ENCODE measurements at regions not wholly inside any gene's neighbourhood (a gene's known extent, or its start where the extent isn't known, plus 50 kb on each side); places are given as distances from the start of the nearest gene placed in this dataset.

DNA sequence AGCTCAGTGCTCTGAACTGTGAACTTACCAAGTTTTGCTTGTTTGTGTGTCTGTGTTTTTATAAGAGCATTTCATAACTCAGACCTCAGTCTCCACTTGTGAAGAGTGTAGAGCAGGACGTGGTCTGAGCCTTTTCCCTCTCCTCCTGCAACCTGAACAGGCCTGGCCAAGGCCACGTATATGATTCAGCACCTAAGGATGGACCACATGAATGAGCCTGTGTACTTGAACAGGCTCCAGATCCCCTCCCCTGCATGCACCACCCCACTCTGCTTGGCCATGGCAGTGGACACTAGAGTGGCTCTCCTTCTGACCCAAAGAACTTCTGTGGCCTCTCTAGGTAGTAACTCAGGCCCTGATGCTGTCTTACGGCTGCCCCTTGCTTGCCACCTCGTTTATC, 125.9 kb upstream of the FSTL4 start:
- no peak for DNase-seq (ENCODE audit: low read depth)

DNA sequence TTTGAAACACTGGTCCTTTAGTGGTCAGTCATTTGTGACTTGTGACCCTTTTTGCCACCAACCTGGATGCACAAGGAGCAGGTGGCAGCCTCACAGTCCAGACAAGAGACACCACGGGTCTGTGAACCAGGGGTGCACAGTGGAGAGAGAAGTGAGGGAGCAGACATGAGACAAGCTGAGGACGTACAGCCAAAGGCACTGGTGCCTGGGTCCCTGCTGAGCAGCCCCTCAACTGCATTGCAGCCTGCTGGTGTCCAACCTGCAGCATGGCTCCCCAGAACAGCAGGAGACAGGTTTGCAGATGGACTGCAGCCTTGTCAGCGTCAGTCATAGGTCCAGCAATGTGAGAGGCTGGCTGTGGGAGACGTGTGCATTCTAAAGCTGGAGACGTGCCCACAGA, 124.2 kb upstream of the FSTL4 start:
- no peak for DNase-seq (ENCODE audit: low read depth)

DNA sequence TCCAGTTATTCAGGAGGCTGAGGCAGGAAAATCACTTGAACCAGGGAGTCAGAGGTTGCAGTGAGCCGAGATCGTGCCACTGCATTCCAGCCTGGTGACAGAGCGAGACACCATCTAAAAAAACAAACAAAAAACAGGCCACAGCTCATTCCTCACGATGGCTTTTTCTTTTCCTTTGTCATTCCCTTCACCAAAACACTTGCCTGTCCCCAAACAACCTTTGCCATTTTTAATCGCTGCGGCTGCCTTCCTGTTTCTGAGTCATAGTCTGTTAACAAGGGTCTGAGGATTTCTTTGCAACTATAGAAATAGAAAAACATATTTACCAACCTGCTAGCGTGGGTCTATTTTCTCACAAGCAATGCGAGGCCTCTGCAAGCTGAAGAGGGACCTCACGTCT, 123.0 kb upstream of the FSTL4 start:
- peak; percentile 64 for DNase-seq (ENCODE audit: low read depth)

DNA sequence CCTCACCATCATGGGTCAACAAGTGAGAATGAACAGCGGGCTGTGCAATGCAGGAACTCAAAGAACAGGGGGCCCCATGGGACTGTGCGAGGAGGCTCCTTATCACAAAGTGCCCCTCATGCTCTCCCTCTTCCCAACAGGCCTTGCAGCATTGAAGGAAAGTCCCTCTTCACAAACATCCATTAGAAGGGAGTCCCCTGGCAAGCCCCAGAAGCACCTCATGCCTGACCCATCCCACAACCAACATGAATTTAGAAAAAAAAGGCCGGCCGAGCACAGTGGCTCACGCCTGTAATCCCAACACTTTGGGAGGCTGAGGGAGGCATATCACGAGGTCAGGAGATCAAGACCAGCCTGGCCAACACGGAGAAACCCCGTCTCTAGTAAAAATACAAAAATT, 122.6 kb upstream of the FSTL4 start:
- DNase-seq (ENCODE audit: low read depth), result no peak

DNA sequence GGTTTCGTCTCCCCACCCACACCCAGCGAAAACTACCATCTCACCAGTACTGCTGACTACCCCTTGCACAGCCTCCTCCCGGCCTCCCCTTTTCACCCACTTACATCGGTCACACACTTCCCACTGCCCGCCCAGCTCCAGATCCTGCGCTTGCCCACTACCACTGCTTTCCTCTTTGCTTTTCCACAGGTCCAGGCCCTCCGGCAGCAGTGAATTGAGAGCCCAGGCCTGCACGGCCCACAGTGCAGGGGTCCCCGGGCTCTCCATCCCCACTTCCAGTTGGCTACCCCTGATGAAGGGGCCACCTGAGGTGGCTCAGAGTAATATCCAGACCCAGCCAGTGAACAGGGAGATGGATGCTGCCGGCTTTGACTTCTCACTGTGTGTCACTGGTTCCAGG, 120.2 kb upstream of the FSTL4 start:
- no peak for DNase-seq (ENCODE audit: low read depth)

DNA sequence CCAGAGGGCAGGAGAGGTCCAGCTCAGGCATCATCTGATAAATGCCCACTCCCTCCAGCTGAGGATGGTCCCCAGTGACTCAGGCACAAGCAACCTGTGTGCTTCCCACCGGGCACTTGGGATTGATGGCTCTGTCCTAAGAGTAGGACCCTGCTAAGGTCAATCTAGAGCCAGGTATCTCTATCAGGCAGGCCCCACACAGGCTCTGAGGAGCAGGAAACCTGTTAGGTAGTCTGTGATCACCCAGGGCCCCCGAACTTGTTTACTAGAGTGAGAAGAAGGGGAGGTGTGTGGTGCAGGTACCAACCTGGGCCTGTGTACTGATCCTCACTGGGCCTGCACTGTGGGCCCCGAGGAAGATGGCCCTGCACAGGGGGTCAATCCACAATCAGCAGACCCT, 119.6 kb upstream of the FSTL4 start:
- no peak for DNase-seq (ENCODE audit: low read depth)

DNA sequence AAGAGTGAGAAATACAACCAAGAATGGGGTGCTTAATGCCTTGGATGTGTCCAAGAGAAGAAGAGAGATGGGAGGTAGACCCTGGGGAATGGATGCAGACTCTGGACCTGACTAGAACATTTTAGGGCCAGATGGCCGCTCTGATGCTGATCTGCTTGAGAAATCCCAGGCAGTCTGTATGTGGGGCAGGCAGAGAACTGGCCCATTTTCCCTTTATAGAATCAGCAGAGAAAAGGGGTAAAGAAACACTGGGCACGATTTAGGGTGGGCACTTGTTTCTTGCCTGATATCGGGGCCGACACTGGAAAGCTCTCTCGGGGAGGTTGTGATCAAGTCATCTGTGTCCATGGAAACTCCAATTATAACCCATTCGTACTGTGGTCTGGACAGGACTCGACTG, 118.5 kb upstream of the FSTL4 start:
- DNase-seq (ENCODE audit: low read depth), result no peak

DNA sequence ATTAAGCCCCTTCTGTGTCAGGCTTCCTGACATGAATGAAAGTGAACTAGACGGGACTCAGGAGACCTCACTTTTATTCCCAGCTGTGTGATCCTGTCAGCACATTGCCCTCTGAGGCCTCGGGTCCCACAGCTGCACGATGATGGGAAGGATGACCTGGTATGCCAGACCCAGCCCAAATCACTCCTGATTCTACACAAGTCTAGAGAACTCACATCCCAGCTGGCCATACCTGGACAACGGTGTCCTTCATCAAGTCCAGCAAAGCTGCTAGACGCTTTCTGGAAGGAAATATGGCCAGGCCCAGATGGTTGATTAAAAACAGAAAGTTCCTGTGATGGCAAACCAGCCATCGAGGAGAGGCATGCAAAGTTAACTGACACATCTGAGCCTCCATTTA, 118.0 kb upstream of the FSTL4 start:
- no peak for DNase-seq (ENCODE audit: low read depth)

DNA sequence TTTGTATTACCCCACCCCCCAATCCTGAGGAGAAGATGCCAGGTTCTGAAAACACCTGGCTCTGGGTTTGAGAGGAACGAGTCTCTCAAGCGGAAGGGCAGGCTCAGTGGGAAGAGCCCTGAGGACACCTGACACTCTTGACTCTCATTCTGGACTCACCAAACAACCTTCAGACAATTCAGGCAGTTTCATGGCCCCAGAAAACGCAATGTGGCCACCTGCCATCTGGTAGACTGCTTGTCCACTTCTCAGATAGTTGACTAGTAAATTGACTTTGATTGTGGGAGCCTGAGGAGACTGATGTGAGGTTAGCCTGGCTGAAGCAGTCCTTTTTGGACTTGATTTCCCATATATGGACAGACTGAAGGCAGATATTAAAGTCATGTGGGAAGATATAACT, 117.5 kb upstream of the FSTL4 start:
- DNase-seq (ENCODE audit: low read depth), result no peak

DNA sequence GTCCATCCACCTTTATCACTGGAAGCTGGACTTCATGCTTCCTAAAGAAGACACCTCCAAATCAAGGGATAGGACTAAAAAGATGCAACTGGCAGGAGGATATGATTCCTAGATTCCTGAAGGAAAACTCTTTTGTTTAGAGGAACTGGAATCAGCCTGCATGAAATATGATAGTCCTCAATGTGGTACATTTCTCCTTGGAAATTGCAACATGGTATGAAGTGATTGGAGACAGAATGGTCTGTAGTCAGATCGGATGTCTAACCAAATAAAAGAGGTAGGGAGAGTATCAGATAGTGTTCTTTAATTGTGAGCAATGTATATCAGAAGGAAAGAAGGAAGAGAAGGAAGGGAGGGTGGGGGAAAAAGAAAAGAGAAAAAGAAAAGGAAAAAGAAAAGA, 116.1 kb upstream of the FSTL4 start:
- DNase-seq (ENCODE audit: low read depth), result no peak

DNA sequence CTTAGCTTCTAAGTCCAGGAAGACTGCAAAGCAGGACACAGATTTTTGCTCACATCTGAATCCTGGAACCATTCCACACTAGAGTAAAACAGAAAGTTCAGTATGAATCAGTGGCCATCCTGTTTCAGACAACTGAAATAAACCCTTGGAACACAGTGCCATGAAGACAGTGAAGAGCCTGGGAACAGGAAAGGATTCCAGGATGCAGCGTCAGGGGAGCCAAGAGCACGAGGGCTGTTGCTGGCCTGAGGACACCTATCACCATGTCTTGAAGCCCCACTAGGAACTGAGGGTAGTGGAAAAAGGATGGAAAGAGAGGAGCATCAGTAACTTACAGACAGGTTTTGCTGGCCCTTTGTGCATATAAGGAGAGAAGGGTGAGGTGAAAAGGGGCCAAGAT, 115.3 kb upstream of the FSTL4 start:
- no peak for DNase-seq (ENCODE audit: low read depth)

DNA sequence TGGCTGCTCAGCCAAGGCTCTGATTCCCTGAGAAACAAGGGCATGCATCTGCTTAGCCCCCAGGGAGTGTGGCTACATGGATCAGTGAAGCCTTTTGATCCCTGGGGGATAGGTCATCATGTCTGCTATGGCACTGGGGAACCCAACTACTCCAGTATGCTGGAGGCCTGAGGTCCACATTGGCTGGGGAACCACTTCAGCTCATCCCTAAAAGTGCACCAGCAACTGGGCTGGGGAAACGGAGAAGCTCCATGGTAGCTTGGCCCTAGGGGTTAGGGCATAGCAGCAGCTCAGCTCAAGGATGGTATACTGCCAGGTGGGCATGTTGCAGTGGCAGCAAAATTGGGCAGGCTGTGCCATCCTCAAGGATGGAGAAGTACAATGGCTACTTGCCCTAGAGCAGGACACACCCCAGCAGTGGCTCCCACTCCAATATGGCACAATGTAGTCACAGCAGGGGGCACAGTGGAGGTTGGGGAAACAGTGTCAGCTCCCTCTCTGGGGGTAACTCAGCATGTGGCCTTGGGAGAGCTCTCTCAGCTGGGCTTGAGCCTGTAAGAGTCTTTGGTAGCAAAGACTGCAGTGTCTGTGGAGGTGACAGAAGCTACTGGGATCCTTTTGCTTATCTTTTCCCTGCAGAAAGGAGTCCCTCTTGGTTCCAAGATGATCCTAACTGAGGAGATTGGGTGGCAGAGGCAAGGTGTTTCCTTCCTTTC, 111.5 kb upstream of the FSTL4 start:
- no peak for DNase-seq (ENCODE audit: low read depth)

DNA sequence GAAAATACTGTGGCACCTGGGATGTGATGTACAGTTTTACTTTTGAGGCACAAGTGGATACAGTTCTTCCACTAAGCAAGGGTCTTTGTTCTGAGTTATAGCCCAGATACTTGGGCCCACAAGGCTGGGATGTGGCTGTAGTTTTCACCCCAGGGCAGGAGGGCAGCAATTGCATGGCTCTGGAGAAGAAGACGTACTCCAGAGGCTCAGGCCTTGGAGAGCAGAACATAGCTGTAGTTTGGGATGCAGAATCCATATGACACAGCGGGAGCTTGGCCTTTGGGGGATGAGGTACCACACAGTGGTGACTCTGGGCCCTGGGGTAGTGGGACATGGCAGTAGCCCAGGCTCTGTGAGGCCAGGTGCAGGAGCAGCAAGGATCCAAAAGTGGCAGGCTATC, 110.8 kb upstream of the FSTL4 start:
- no peak for DNase-seq (ENCODE audit: low read depth)

DNA sequence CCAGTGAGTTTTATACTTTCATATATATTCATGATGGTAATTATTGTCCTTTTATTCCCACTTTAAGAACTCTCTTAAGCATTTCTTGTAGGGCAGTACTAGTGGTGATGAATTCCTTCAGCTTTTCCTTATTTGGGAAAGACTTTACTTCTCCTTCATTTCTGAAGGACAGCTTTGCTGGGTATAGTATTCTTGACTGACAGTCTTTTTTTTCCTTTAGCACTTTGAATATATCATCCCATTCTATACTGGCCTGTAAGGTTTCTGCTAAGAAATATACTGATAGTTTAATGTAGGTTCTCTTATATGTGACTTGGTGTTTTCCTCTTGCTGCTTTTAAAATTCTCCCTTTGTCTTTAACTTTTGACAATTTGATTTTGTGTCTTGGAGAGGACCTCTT, 109.0 kb upstream of the FSTL4 start:
- no peak for DNase-seq (ENCODE audit: low read depth)

DNA sequence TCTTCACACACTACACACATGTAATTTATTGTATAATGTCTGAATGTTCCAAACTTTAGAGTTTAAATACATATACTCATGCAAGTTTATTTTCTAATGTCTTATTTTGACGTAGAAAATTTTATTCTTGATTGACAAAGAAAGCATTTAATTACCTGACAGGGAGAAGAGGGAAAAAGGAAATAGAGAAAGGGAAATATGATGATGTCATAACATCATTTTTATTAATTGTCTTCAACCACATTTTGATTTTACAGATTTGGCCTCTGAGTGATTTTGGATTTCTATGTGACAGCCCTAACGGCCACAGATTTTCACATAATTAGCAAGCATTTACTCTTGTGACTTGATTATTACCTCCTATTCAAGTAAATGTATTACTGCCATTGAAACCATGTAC, 106.1 kb upstream of the FSTL4 start:
- DNase-seq (ENCODE audit: low read depth), result no peak

DNA sequence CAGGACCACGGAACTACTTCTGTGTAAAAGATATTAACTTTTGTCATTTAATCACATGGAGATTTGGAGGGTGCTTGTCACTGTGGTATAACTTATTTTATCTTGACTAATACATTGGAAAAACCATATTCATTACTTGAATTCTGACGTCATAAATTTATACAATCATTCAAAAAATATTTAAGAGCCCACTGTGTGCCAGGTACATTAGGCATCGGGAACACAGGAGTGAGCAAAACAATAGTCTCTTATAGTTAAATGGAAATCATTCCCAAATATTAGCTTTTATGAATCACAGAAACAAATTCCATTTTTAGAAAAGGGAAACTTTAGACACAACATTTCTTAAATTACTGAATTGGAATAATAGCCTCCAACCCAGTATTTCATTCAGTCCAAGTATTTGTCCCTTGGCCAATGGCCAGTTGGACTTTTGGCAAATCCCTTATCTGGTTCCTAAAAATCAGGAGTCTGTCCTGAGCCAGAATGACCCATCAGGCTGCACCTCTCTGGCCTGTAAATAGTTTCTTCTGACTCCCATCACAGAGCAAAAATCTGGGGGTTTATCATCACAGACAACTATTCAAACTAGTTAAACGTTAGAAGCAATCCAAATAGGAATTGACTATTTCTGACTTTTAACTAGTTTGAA, 104.3 kb upstream of the FSTL4 start:
- DNase-seq (ENCODE audit: low read depth), result no peak

DNA sequence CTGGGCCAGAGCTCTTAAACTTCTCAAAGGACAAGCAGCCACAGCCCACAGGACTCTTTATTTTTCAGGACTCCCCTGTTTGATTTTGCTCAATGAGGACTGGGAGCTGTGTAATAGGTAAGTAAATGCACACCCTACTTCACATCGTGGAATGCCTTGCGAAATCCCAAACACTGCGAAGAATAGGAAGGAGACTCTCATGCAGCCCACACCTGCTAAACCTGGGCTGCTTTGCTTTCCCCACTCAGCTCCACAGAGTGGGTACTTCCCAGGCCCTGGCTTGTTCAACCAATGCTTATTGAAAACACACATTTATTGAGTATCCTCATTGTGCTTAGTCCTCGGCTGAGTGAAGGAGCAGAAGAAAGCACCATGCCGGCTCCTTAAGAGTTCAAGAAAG, 103.3 kb upstream of the FSTL4 start:
- DNase-seq (ENCODE audit: low read depth), result no peak

DNA sequence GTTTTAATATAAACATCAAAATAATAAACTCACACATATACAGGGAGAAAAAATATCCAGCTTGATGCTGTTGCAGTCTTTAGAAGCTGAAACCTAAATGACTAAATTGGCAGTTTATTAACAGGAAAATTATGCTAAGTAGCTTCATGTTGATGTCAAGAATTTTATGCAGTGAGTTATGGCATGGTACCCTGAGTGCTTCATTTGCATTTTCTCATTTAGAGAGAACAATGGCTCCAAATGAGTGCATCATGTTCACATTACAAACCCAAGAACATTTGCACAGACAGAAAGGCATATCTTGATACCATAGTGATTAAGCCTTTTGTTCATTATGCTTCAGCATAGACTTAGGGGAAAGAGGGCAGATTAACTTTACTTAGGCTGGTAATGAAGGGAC, 102.9 kb upstream of the FSTL4 start:
- no peak for DNase-seq (ENCODE audit: low read depth)

DNA sequence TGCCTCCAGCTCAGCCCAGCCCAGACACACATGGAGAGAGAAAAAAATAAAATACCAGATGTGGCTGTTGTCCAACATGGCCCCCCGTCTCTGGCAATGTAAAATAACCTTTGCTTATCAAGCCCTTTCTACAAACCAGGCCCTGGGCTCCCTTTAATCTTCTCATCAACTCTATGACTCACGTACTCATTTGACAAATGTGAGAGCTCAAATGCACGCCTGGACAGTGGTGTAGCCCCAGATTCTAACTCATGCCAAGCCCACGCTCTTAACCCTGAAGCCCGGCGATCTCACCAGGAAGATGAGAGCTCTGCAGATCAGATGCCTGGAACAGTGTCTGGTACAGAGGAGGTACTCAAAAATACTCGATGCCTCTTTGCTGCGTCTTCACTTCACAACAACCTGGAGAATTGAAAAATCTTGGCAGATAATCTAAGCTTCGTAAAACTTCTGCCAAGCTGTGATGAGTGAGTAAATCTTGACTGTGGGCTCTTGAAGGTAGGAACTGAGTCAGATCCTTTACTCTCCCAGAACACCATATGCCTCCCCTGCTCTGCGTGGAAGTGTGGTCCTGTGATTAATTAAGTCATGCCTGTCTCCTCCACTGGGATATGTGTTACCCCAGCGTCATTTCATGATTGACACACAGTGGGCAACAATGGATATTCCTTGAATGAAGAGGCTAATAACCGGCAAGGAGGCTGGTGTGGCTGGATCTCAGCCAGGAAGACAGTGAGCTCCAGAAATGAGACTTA, 102.0 kb upstream of the FSTL4 start:
- peak; percentile 17 for DNase-seq (ENCODE audit: low read depth)

DNA sequence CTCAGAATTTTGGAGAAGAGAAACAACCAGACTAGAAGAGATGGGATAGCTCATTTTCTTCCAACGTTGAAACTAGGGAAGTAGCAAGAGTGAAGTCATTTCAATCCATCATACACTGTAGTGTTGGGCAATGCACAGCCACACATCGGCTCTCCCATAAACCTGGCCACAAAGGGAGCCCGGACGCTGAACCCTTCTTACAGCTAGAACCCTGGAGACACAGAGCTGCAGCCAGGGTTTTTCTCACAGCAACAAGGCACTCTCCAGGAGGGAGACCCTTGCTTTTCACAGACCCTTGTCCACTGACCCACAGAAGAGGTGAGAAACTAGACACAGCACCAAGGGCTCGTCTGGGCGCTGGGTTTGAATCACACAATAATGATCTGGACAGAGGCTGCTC, 101.4 kb upstream of the FSTL4 start:
- DNase-seq (ENCODE audit: low read depth), result no peak

DNA sequence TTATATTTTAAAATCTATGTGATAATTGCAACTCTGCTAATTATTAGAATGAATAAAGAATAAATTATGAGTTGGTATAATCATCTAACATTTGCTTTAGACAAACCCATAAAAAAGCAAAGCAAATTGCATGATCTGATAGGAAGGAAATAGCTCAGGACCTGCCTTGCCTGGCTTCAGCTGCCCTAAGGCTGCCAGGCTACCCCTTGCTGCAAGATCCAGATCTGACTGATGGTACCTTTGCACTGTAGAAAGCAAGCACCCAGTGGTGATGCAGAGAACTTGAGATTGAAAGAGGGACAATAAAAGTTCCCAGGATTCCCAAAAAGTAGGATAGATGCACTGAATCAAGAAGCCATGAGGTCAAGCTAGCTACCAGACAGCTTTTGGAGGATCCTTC, 100.9 kb upstream of the FSTL4 start:
- no peak for DNase-seq (ENCODE audit: low read depth)

DNA sequence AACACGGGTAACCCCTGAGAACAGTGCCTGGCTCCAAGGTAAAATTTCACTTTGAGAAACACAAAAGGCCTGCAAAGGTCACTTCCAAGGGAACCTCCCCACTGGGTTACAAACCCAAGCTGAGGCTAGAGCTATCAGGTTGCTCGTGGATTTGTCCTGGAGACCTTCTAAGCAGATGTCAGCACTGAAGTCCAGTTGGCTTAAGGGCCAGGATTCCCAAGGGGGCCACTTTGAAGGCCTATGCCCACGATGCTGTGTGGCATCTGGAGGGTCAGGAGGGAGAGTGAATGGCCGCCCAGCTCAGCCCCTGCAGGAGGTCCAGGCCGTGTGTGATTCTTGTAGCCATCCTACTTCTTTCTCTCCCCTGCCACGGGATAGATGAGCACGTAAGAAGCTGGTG, 100.2 kb upstream of the FSTL4 start:
- no peak for DNase-seq (ENCODE audit: low read depth)

DNA sequence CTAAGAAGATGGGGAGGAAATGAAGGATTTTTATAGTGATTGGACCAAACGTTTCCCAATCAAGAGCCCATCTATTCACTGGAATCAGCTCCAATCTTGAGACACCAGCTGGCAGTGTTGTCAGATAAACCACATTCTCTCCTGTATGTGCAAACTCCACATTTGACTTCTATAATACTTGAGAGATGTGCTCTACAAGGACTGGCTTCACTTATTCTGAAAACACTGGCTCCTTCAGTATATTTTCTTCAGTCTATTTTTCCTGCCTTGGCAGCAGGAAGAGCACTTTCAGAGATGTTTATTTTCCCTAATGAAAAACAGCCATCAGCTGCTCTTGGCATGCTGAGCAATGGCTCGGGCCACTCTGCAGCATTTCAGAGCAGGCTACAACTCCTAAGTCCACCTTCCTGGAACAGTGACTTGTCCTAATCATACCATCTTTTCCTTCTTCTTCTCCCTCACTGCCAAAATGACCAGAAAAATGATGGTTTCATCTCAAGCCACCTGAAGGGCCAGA, 96.9 kb upstream of the FSTL4 start:
- no peak for DNase-seq (ENCODE audit: low read depth)
